GM12892 (cell line): ENCODE measurements at regions not wholly inside any gene's neighbourhood (a gene's known extent, or its start where the extent isn't known, plus 50 kb on each side); places are given as distances from the start of the nearest gene placed in this dataset.

Source experiments
- DNase-seq: peaks from one replicate; pipeline ENCODE4 v3.0.0; 2011; ENCODE audit not compliant: insufficient read length
- FAIRE-seq: peaks from 2 replicates; lab custom pipeline; 2011; peaks lifted over from hg19 to GRCh38; lab: Jason Lieb, UNC
- POLR2A ChIP-seq: IDR thresholded peaks from 2 replicates; pipeline ENCODE4 v1.6.1; 2011; ENCODE audit warnings: low read depth, low read length, control low read depth
- POLR2AphosphoS5 ChIP-seq: IDR thresholded peaks from 2 replicates; pipeline ENCODE4 v1.6.1; 2011; ENCODE audit warnings: low read depth, low read length, control low read depth
- TAF1 ChIP-seq: IDR thresholded peaks from 2 replicates; pipeline ENCODE4 v1.6.1; 2011; ENCODE audit warnings: low read depth, mild to moderate bottlenecking, control low read depth, low read length, borderline replicate concordance

- DNase-seq: no peak
- FAIRE-seq: no peak
- no peak for TF ChIP-seq POLR2AphosphoS5
- TF ChIP-seq TAF1: no peak
- no peak for TF ChIP-seq POLR2A
Measured at GRCh38 chr4:59086410-59086809, 1976.2 kb upstream of the IGFBP7 start.

GRCh38 chr4:59091146-59092142 is 1981.3 kb upstream of the IGFBP7 start:
- no peak for FAIRE-seq
- no peak for TF ChIP-seq POLR2A
- no peak for TF ChIP-seq TAF1
- no peak for TF ChIP-seq POLR2AphosphoS5
- no peak for DNase-seq

- FAIRE-seq: no peak
- TF ChIP-seq POLR2A (no peak), TAF1 (no peak), POLR2AphosphoS5 (no peak)
- no peak for DNase-seq
Measured at GRCh38 chr4:59094505-59094904, 1984.3 kb upstream of the IGFBP7 start.

GRCh38 chr4:59102311-59102710 is 1992.1 kb upstream of the IGFBP7 start:
- TF ChIP-seq TAF1 (no peak), POLR2AphosphoS5 (no peak), POLR2A (no peak)
- FAIRE-seq: no peak
- no peak for DNase-seq

GRCh38 chr4:59120287-59120814 is 2010.2 kb upstream of the IGFBP7 start:
- TF ChIP-seq POLR2AphosphoS5: no peak
- no peak for TF ChIP-seq TAF1
- TF ChIP-seq POLR2A: no peak
- FAIRE-seq (no peak), DNase-seq (no peak)

GRCh38 chr4:59122626-59123025 is 2012.4 kb upstream of the IGFBP7 start:
- no peak for DNase-seq
- TF ChIP-seq POLR2A (no peak), TAF1 (no peak), POLR2AphosphoS5 (no peak)
- no peak for FAIRE-seq

GRCh38 chr4:59126159-59126558 is 2016.0 kb upstream of the IGFBP7 start:
- no peak for FAIRE-seq
- no peak for TF ChIP-seq TAF1
- TF ChIP-seq POLR2A: no peak
- TF ChIP-seq POLR2AphosphoS5: no peak

GRCh38 chr4:59127006-59127405 is 2016.8 kb upstream of the IGFBP7 start:
- DNase-seq (no peak), FAIRE-seq (no peak)
- TF ChIP-seq POLR2A: no peak
- no peak for TF ChIP-seq TAF1
- no peak for TF ChIP-seq POLR2AphosphoS5

More at GRCh38 chr4:59126159-59126558, 2016.0 kb upstream of the IGFBP7 start:
- no peak for DNase-seq

GRCh38 chr4:59127743-59128142 is 2017.6 kb upstream of the IGFBP7 start:
- DNase-seq (no peak), FAIRE-seq (no peak)
- TF ChIP-seq POLR2AphosphoS5 (no peak), TAF1 (no peak), POLR2A (no peak)

GRCh38 chr4:59135248-59135985 is 2025.2 kb upstream of the IGFBP7 start:
- no peak for DNase-seq
- TF ChIP-seq POLR2AphosphoS5 (no peak), POLR2A (no peak), TAF1 (no peak)
- no peak for FAIRE-seq

- DNase-seq (no peak), FAIRE-seq (no peak)
Measured at GRCh38 chr4:59161249-59161648, 2038.9 kb upstream of the ADGRL3 start.

GRCh38 chr4:59175617-59176016 is 2024.5 kb upstream of the ADGRL3 start:
- no peak for FAIRE-seq
- no peak for TF ChIP-seq POLR2A
- TF ChIP-seq TAF1: no peak
- no peak for TF ChIP-seq POLR2AphosphoS5
- no peak for DNase-seq

More at GRCh38 chr4:59161249-59161648, 2038.9 kb upstream of the ADGRL3 start:
- TF ChIP-seq POLR2A (no peak), POLR2AphosphoS5 (no peak), TAF1 (no peak)
